CMK (cell line): ENCODE measurements at regions not wholly inside any gene's neighbourhood (a gene's known extent, or its start where the extent isn't known, plus 50 kb on each side); places are given as distances from the start of the nearest gene placed in this dataset.

Source experiments
- DNase-seq: peaks from one replicate; pipeline ENCODE4 v3.0.0-alpha.2; 2010; ENCODE audit warnings: low read depth

- DNase-seq, result peak; percentile 12
Measured at GRCh38 chr4:145234091-145234706, 53.8 kb upstream of the OTUD4 start.

GRCh38 chr4:145231906-145232700 lies 51.7 kb upstream of the OTUD4 start:
- no peak for DNase-seq

GRCh38 chr4:145230726-145231125 lies 50.3 kb upstream of the OTUD4 start:
- no peak for DNase-seq
